ENCODE measurements at regions not wholly inside any gene's neighbourhood (a gene's known extent, or its start where the extent isn't known, plus 50 kb on each side); places are given as distances from the start of the nearest gene placed in this dataset.
"Not testable (repeated sequence)": the region's sequence is repeated elsewhere in the genome, so short reads cannot be mapped to it uniquely, and the experiment has no call there.

DNA sequence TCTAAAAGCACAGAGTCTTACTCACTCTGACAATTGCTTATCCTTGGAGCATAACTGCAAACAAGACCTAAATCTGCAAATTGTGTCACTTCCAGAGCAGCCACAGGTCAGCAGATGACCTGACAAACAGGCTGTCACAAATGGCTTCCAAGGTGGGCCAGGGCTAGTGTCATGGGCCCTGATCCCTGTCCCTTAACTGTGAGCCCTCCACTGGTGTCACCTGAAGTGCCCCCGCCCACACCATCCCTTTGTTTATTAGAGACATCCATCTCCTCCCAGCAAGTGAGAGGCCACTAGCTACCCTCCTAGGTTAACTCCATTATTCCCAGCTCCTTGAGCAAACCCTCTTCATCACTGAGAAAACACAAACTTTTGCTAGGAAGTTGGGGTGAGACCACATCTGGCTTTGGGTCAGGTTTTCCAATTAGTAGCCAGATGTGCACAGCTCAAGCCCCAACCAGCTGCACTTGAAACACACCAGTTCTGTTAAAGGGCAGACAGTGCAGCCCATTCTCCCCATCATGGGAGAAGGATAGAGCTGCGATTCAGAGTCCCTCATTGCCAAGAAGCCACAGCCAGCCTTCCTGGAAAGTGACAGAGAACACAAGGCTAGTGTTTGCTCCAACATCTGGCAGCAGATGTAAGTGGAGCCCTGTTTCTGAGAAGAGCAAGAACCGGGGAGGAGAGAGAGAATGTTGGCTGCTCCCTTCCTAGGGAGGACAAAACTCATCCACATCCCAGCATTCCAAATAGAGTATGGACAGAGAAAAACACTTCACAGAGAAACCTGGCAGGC lies 75.7 kb upstream of the NANOS1 start:
- no peak for DNase-seq

DNA sequence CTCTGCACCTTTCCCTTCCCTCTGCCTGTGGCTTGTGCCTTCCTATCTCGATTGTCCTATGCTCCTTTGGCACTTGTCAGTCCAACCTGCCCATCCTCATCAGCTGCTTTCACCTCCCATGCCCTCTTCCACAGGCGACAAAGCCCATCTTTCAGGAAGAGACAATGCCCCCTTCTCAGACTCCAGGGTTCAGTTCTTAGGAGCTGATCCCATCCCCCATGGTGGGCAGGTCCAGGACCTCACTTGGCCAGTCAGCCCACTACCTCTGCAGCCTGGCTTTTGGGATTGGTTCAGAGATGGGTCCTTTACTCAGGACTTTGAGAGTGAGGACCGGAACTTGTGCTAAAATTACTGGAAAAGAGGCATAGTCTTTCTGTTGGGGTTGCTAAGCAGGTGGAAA lies 74.0 kb upstream of the NANOS1 start:
- DNase-seq: no peak

DNA sequence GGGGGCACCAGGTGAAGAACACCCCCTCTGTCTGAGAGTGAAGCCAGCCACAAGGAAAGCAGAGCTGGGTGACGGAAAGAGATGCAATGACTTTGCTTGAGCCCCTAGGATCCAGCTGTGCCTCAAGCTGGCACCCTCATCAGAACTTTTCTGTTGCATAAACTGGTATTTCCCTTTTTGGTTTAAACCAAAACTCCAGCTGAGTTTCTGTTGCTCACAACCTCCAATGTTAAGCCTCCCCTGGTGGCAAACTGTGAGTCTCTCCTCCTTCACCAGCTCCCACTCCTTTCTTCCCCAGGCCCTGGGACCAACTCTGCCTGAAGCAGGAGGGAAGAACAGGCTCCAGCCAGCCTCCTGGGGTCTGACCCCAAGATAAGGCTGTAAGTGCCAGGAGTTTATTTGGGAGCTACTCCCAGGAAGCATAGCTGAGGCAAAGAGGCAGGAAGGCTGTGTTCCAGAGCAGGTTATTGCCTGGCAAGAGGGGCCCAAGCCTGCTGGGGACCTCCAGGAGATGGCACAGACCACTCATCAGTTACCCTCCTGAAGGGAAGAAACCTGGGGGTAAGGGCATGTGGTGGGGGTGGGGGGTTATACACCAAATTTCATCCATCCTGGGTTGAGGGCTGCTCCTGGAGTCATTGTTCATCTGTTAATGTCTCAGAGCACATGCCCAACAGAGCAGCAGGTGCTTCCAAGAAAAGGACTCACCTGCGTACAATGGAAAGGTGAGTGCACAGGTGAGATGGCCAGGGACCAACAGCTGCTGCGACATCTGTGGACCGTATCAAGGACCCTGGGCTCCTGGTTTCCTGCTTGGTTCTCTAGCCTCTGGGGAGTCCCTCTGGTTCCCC lies 73.3 kb upstream of the NANOS1 start:
- DNase-seq: no peak

DNA sequence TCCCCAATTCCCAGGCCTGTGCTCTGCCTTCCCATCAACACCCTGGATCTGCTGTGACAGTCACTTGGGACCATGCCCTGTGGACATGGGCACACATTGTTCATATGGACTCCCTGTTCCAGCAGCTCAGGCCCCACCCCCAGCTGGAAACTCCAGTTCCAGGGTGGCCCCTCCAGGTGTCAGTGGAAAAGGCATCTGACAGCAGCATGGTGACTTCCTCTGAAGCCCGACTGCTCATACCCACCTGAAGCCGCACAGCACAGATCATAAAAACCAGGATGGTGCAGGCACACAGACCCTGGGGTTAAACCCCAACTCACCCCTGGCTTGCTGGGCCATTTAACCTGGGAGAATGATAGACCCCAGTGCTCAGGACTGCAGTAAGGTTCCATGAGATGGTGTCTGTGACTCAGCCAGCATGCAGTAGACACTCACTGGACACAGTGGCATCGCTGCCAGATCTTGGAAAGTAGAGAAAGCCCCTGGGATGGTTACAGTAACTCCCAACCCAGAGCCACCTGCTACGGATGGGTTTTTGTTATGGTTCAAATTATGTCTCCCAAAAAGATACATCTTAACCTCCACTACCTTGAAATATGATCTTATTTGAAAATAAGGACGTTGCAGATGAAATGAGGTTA lies 72.6 kb upstream of the NANOS1 start:
- DNase-seq: no peak

DNA sequence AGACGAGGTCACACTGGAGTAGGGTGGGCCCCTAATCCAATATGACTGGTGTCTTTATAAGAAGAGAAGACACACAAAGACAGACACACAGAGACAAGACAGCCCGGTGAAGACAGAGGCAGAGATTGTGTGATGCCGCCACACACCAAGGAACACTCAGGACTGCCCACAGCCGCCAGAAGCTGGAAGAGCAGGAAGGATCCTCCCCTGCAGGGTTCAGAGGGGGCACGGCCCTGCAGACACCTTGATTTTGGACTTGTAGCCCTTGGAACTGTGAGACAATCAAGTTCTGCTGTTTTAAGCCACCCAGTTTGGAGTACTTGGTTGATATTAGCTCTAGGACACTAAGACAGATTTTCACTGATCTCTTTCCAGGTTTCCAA lies 72.1 kb upstream of the NANOS1 start:
- DNase-seq: no peak

DNA sequence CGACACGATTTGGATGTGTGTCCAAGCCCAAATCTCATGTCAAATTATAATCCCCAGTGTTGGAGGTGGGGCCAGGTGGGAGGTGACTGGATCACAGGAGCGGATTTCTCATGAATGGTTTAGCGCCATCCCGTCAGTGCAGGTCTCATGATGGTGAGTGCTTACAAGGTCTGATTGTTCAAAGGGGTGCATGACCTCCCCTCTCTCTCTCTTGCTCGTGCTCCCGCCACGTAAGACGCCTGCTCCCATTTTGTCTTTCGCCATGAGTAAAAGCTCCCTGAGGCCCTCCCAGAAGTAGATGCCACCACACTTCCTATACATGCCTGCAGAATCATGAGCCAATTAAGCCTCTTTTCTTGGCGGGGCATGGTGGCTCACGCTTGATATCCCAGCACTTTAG lies 71.5 kb upstream of the NANOS1 start:
- DNase-seq: no peak

DNA sequence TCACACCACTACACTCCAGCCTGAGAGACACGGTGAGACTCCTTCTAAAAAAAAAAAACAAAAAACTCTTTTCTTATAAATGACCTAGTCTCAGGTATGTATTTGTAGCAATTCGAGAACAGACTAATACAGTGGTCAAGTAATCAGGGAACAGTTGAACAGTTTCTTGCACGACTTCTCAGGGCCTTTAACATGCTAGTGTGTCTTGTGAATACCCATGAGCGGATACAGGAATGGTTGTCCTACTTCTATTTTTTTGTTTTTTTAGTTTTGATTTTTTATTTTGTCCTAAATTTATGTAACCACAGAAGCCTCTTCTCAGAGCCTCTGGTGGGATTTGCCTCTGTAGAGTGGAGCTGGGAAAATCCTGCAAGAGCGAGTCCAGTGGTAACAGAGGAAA lies 71.0 kb upstream of the NANOS1 start:
- DNase-seq: no peak

DNA sequence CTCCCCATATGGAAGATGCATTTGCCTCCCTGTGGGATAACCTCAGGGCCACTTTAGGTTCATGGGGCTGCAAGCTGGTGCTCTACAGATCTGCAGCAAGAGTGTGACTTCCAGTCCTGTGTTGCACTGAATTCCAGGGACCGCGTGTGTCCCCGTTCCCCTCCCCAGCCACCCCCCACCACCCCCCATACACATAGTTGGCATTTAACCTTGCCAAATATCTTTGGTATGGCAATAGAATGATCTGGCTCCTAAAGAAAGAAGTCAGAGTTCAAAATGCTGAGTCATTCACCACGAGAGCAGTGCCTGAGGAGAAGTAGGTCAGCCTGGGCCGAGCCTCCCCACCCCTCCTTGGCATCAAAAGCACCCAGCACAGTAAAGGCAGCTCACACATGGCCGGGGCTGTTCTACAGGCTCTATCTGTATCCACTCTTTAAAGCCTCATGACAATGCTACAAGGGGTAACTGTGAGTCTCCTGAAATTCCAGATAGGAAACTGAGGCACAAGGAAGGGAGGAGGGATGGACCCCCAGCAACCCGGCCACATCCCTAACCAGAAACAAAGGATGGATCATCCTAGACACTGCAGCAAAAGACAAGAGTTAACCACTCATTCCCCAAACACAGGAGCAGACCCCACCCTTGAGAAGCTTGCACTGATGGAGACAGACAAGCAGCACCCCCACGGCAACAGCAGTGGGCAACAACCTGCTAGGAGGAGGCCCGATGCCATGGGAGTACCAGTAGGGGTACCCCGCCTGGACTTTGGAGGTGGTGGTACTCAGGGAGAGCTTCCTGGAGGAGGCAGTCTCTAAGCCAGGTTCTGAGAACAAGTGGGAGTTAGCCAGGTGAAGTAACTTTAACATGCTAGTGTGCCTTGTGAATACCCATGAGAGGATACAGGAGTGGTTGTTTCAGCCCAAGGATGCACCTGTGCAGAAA lies 70.3 kb upstream of the NANOS1 start:
- no peak for DNase-seq

DNA sequence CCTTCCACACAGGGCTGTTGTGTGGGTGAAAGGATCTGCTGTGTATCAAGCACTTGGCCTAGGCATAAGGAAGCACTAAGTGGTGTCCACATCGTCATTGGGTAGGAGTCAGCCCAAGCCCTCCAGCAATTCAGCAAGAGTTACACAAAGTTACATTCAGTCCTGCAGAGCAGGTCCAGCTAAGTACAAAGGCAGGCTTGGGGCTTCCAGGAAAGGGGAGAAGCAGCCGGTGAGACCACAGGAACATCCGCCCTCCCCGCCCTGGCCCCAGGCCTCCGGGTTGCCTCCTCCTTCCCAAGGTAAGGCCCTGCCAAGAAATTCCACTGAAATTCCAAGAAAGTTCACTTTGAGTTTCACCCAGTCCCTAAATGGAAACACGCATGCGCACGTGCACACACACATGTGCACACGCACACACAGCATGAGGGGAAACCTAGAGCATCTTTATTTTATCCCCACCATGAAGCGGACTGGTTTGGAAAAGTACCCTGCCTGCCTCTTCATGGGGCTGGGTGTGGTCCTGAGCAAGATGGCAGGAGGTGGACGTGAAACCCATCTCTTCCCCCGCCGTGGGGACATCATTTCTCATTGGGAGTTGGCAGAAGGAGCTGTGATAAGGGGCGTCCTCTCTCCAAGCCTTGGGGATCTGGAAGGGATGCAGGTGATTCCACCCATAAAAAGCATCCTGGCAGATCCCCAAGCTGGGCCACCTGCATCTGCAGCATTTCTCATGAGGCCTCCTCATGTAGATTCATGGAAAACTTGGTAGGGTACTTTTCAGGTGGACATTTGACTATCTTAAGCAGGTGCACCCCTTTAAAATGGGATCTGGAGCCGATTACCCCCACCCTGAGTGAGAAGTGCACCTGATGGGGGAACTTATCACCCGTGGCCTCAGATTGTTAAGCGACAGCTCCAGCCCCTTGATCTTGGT lies 69.1 kb upstream of the NANOS1 start:
- DNase-seq: no peak

DNA sequence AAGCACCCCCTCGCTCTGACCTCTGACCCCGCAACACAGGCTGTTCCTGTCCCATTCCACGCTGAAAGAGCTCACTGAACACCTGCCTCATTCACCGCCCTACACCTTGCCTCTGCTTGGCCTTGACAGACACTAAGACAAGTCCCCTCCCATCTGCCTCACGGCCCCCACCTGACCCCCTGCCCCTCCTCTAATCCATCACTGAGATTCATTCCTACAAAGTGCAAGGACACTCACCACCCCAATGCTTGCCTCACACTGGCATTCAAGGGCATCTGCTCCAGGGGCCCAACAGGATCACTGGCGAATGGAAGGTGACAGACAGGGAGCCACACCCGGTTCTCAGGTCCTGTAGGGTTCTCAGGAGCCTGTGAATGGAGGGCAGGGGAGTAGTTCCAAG lies 68.1 kb upstream of the NANOS1 start:
- no peak for DNase-seq

DNA sequence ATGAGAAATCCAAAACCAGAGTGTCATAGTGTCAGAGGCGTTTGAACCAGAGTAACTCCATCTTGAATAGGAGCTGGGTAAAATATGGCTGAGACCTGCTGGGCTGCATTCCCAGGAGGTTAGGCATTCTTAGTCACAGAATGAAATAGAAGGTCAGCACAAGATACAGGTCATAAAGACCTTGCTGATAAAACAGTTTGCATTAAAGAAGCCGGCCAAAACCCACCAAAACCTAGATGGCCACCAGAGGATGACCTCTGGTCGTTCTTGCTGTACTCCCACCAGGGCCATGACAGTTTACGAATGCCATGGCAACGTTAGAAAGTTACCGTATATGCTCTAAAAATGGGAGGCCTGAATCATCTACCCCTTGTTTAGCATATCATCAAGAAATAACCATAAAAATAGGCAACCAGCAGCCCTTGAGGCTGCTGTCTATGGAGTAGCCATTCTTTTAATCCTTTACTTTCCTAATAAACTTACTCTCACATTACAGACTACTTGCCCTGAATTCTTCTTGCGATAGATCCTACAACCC lies 67.1 kb upstream of the NANOS1 start:
- not testable (repeated sequence) for DNase-seq

DNA sequence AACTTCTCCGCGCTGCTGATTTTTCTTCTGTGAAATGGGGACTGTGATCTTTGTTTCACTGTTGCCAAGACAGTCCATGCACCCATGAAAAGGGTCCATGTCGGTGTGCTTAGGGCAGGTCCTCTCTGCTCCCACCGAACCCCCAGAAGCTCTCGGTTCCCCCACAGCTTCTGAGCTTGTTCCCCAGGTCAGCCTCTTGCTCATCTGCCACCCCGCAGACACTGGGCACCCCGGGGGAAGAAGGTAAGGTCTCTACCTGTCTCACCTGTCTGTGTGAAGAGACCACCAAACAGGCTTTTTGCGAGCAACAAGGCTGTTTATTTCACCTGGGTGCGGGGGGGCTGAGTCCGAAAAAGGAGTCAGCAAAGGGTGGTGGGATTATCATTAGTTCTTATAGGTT lies 66.2 kb upstream of the NANOS1 start:
- no peak for DNase-seq

DNA sequence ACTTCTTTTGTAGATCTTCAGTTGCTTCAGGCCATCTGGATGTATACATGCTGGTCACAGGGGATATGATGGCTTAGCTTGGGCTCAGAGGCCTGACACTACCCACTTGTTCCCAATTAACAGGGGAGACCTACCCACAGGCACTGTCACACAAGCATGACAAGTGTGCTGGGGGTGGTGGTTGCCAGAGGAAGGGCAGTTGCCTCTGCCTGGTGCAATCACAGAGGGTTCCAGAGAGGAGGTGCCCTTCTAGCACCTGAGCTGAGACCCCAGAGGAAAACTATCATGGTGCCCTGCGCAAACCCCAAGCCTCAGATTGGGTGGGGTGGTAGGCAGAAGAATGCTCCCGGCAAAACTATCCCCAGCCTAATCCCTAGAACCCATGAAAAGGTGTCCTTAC lies 65.6 kb upstream of the NANOS1 start:
- DNase-seq: no peak

DNA sequence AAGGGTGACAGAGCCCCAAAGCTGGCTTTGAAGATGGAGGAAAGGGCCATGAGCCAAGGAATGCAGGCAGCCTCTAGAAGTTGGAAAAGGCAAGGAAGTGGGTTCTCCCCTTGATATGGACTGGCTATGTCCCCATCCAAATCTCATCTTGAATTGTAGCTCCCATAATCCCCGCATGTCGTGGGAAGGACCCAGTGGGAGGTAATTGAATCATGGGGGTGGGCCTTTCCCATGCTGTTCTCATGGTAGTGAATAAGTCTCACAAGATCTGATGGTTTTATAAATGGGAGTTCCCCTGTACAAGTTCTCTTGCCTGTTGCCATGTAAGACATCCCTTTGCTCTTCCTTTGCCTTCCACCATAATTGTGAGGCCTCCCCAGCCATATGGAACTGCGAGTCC lies 65.0 kb upstream of the NANOS1 start:
- not testable (repeated sequence) for DNase-seq

DNA sequence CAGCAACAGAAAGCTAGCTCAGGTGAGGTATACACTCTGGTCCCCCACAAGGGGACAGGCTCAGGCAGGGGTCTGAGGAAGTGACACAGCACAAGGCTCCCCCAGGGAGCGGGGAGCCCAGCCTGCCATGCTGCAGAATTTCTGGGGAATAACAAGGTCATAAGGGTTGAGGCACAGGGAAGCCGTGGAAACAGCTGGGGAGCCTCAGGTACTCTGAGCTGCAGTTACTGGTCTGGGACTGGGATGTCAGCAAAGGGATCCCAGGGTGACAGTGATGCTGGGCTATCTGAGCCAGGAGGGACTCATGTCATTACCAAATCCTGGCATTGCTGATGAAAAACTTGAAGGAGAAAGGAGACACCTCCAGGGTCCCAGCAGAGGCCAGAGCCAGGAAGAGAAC lies 64.4 kb upstream of the NANOS1 start:
- DNase-seq: no peak

DNA sequence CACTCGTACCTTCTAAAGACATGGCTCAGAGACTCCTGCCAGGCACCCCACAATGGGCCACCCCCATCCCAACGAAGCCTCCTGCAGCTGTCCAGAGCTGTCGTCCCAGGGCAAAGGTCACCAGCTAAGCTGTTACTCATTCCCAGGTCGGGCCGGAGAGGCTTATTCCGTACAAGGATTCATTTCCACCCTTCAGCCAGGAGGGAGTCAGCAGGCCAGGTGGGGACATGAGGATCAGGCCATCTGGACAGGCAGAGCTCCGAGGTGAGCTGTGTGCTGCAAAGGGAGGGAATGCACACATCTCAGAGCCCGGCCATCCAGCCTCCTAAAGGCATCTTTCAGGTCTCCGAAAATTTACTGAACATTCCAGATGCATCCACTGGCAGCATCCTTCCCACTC lies 63.9 kb upstream of the NANOS1 start:
- DNase-seq: no peak

DNA sequence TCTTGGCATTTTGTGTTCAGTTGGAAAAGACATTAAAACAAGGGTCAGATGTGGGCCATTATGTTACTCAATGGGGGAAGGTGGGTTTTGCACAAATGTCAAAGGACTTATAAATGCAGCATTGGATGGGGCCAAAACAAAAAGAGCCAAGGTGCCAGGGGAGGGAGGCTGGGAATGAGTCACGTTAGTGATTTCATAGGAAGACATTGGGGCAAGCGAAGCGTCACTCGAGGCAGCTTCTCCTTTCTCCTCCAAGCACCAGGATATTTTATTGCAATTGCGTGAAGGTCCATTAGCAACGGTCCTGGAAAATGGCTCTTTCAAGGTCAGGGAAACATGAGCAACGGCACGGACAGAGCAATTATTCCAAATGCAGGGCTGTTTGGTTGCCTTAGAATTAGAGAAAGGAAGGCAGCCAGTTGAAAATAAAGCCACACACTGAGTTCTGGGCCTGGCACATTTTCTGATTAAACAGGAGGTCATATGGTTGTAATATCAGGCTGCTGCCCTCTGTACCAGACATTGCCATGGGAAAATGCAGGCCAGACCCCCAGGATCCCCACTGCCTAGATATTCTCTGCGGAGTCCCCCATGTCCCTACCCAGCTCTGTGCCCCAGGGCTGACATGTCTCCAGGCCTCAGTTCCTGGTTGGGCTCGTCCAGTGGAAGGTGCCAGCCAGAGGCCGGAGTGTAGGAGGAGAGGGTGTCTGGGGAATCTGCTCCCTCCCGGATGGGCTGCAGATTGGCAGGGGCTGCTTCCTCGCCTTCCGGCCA lies 63.3 kb upstream of the NANOS1 start:
- DNase-seq: no peak

DNA sequence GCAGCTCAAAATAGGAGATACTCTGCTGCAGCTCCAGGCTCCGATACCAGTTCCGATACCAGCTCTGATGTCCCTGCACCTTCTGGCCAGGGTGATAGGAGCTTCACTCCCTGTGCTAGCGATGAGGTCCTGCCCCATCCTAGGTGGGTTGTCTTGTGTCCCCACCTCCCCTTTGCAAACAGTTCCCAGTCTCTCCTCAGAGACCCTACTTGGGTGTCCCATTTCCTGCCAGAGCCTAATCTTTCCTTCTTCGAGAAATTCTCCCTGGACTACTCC lies 62.7 kb upstream of the NANOS1 start:
- DNase-seq: no peak

DNA sequence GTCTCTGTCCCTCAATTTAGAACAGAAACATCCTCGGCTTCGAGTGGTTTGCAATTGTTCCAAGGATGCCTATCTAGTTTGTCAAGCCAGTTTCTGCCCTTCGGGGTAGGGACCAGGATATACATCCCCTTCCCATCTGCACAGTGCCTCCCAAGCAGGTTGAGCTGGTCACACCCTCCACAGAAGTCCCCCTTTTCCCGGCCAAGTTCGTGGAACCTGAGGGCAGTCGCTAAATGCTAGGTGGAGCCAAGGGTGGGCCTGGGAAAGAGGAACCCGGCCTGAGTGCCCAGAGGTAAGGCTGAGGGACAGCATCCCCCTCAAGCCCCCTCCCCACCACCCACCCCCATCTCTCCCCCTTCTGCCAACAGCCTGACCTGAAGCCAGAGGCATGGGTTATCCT lies 62.4 kb upstream of the NANOS1 start:
- no peak for DNase-seq

DNA sequence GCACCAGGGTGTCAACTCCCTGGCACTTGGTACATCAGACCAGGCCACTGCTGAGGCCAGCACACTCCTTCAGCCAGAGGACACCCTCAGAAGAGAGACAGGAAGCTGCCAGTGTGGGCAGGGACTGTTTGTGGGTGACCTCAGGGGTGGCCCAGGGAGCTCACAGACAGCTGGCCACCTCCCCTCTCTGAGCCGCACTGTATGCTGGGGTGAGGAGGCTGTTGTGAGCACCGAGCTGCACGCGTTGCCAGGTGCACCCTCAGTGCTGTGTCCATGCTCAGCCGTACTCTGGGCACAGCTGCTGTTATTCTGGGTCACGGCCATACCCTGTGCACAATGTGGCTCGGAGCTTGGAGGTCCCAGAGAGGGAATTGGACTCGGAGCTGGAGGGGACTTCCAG lies 61.5 kb upstream of the NANOS1 start:
- DNase-seq: no peak

DNA sequence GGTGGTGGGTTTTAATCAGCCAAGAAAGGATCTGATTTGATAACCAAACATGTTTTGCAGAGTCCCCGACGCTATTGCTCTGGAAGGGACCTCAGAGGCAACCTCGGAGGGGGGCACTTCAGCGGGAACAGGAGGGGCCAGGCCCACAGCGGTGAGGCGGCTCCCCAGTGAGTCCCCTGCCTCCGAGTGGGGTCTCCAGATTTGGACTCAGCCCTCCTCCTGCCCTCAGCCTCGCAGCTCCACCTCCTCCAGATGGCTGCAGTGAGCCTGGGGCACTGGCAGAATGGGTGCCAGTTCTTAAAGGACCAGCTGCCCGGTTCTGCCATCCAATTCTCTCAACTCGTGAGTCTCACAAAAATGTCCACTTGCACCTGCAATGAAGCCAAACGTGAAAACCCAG lies 61.0 kb upstream of the NANOS1 start:
- DNase-seq: no peak

All from activated effector memory CD4-positive, alpha-beta T cell treated with Interleukin-2 at 50 U/mL for 16 hours (primary cell).